ENCODE measurements at regions not wholly inside any gene's neighbourhood (a gene's known extent, or its start where the extent isn't known, plus 50 kb on each side); places are given as distances from the start of the nearest gene placed in this dataset.

DNA sequence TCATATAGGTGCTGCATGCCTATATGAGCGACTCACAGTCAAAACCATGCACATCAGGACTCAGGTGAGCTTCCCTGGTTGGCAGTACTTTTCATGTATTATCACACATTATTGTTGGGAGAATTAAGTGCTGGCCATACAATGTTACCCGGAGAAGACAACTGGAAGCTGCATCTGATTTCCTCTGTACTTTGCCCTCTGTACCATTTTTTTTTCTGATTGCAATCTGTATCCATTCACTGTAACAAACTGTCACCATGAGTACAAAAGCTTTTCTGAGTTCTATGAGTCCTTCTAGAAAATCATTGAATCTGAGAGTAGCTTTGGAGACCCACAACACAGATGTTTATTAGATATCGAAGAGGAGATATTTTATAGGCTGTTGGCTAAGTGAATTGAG lies 651.0 kb downstream of the NR2F1-AS1 start:
- TF ChIP-seq, protein P1, sequence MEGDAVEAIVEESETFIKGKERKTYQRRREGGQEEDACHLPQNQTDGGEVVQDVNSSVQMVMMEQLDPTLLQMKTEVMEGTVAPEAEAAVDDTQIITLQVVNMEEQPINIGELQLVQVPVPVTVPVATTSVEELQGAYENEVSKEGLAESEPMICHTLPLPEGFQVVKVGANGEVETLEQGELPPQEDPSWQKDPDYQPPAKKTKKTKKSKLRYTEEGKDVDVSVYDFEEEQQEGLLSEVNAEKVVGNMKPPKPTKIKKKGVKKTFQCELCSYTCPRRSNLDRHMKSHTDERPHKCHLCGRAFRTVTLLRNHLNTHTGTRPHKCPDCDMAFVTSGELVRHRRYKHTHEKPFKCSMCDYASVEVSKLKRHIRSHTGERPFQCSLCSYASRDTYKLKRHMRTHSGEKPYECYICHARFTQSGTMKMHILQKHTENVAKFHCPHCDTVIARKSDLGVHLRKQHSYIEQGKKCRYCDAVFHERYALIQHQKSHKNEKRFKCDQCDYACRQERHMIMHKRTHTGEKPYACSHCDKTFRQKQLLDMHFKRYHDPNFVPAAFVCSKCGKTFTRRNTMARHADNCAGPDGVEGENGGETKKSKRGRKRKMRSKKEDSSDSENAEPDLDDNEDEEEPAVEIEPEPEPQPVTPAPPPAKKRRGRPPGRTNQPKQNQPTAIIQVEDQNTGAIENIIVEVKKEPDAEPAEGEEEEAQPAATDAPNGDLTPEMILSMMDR (conservative IDR thresholded peaks at IDR 0.05 in 1 of 2, IDR thresholded peaks at IDR 0.05 in 1 of 2; ENCODE audit: extremely low read depth in 1 of 2, insufficient read depth in 1 of 2, low read depth in 1 of 2, low read length in 2 of 2) = no peak
- TF ChIP-seq EZH2 (IDR thresholded peaks at IDR 0.05; ENCODE audit: borderline replicate concordance, low read length) = no peak
